ENCODE measurements at regions not wholly inside any gene's neighbourhood (a gene's known extent, or its start where the extent isn't known, plus 50 kb on each side); places are given as distances from the start of the nearest gene placed in this dataset.

DNA sequence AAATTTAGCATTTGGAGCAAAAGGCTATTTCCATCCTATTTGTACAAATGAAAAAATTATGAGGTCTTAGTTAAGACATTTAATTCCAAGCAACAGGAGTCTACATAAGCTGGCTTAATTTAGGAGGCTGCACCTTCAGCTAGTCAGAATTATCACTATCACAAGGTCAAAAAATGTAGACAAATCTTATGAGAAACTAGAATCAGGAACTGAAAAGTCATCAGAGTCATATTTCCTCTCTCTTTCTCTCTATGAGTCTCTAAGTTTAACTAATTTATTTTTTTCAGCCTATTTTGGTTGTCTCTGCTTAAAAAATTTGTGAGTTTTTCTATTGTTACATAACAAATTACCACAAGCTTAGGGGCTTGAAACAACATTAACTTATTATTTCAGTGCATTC, 807.1 kb upstream of the PRMT6 start:
- CTCF ChIA-PET = no interaction called here
- intact Hi-C loops (cut with micrococcal nuclease; ENCODE audit: unreplicated experiment) = no loop called here

DNA sequence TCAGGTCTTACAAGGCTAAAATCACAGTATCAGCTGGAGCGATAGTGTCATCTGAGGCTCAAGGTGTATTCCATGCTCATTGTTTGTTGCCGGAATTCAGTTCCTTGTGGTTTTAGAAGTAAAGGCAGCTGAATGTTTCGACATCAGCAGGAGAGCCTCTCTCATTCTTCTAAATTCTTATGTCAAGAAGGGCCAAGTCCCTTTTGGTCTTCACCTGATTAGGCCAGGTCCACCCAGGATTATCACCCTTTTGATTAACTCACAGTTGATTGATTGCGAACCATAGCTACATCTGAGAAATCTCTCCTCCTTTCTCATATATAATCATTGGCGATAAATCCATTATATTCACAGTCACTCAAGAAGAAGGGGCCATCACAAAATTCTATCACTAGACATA, 806.7 kb upstream of the PRMT6 start:
- peaks cover 9% of the 10 kb centered on the region for H3K9me3 Mint-ChIP-seq (ENCODE audit: unreplicated experiment)
- H3K4me3 Mint-ChIP-seq (ENCODE audit: unreplicated experiment) = no peak overlapping the region
- H3K27ac Mint-ChIP-seq (ENCODE audit: unreplicated experiment) = no peak overlapping the region
- DNase-seq = no peak
- Histone ChIP-seq H3K9me3 (no peaks in the 10 kb centered on the region), H3K36me3 (ENCODE audit: control insufficient read depth, insufficient read depth, low read length) (no peaks in the 10 kb centered on the region), H3K4me3 (ENCODE audit: low read depth, low read length) (no peak overlapping the region), H3K4me1 (no peaks in the 10 kb centered on the region), H3K27me3 (replicated peaks; ENCODE audit: control insufficient read depth, insufficient read depth, low read length) (no peaks in the 10 kb centered on the region)
- H3K36me3 Mint-ChIP-seq (ENCODE audit: insufficient read depth, unreplicated experiment) = no peaks in the 10 kb centered on the region
- TF ChIP-seq, protein P1, sequence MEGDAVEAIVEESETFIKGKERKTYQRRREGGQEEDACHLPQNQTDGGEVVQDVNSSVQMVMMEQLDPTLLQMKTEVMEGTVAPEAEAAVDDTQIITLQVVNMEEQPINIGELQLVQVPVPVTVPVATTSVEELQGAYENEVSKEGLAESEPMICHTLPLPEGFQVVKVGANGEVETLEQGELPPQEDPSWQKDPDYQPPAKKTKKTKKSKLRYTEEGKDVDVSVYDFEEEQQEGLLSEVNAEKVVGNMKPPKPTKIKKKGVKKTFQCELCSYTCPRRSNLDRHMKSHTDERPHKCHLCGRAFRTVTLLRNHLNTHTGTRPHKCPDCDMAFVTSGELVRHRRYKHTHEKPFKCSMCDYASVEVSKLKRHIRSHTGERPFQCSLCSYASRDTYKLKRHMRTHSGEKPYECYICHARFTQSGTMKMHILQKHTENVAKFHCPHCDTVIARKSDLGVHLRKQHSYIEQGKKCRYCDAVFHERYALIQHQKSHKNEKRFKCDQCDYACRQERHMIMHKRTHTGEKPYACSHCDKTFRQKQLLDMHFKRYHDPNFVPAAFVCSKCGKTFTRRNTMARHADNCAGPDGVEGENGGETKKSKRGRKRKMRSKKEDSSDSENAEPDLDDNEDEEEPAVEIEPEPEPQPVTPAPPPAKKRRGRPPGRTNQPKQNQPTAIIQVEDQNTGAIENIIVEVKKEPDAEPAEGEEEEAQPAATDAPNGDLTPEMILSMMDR (IDR thresholded peaks at IDR 0.05; ENCODE audit: insufficient read depth in 1 of 2, low read depth in 1 of 2, low read length in 1 of 2, severe bottlenecking in 1 of 2, unreplicated experiment in 1 of 2) = no peak
- no TSS peak for BruUV-seq (replicated peaks)
- CTCF ChIA-PET = no interaction called here
- H3K4me1 Mint-ChIP-seq (ENCODE audit: low read depth, unreplicated experiment) = no peaks in the 10 kb centered on the region
- POLR2A ChIA-PET = no interaction called here
- intact Hi-C loops (cut with micrococcal nuclease; ENCODE audit: unreplicated experiment) = loop anchor here (10.0 kb wide), 1 partner anchor 45 kb away; no protein-coding TSS in a partner anchor
- peaks cover 3% of the 10 kb centered on the region for H3K27me3 Mint-ChIP-seq (ENCODE audit: insufficient read depth, unreplicated experiment)

More for the DNA sequence above, 807.1 kb upstream of the PRMT6 start:
- Histone ChIP-seq H3K36me3 (ENCODE audit: control insufficient read depth, insufficient read depth, low read length) (no peaks in the 10 kb centered on the region), H3K9me3 (no peaks in the 10 kb centered on the region), H3K4me3 (ENCODE audit: low read depth, low read length) (no peak overlapping the region), H3K27me3 (replicated peaks; ENCODE audit: control insufficient read depth, insufficient read depth, low read length) (no peaks in the 10 kb centered on the region), H3K4me1 (no peaks in the 10 kb centered on the region)
- peaks cover 3% of the 10 kb centered on the region for H3K27me3 Mint-ChIP-seq (ENCODE audit: insufficient read depth, unreplicated experiment)
- no peaks in the 10 kb centered on the region for H3K36me3 Mint-ChIP-seq (ENCODE audit: insufficient read depth, unreplicated experiment)
- H3K27ac Mint-ChIP-seq (ENCODE audit: unreplicated experiment) = no peak overlapping the region
- TF ChIP-seq, protein P1 (IDR thresholded peaks at IDR 0.05; ENCODE audit: insufficient read depth in 1 of 2, low read depth in 1 of 2, low read length in 1 of 2, severe bottlenecking in 1 of 2, unreplicated experiment in 1 of 2) = no peak
- H3K4me3 Mint-ChIP-seq (ENCODE audit: unreplicated experiment) = no peak overlapping the region
- BruUV-seq (replicated peaks) = no TSS peak
- no peak for DNase-seq
- H3K9me3 Mint-ChIP-seq (ENCODE audit: unreplicated experiment) = peaks cover 9% of the 10 kb centered on the region
- POLR2A ChIA-PET = no interaction called here
- H3K4me1 Mint-ChIP-seq (ENCODE audit: low read depth, unreplicated experiment) = no peaks in the 10 kb centered on the region

DNA sequence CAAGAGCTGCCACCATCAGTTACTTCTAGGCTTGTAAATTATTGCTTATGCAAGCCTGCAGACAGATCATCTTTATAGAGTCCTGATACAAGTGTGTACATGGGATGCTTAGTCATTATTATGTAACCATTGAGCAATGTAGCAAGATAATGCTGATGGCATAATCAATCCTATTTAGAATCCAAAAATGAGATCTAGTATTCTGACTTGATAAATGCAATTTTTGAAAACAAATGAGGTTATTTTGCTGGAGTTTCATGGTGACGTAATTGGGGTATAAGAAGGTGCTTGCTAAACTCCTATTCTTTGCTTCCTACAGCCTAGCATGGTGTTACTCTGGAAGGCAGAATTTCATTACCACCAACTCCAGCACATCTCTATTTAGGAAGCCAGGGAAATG, 801.7 kb upstream of the PRMT6 start:
- Histone ChIP-seq H3K4me3 (ENCODE audit: low read depth, low read length) (no peak overlapping the region), H3K4me1 (no peaks in the 10 kb centered on the region), H3K36me3 (ENCODE audit: control insufficient read depth, insufficient read depth, low read length) (no peaks in the 10 kb centered on the region), H3K27me3 (replicated peaks; ENCODE audit: control insufficient read depth, insufficient read depth, low read length) (no peaks in the 10 kb centered on the region), H3K9me3 (no peaks in the 10 kb centered on the region)
- no peak for DNase-seq
- TF ChIP-seq, protein P1 (IDR thresholded peaks at IDR 0.05; ENCODE audit: insufficient read depth in 1 of 2, low read depth in 1 of 2, low read length in 1 of 2, severe bottlenecking in 1 of 2, unreplicated experiment in 1 of 2) = no peak
- Mint-ChIP-seq H3K4me1 (ENCODE audit: low read depth, unreplicated experiment) (no peaks in the 10 kb centered on the region), H3K9me3 (ENCODE audit: unreplicated experiment) (no peaks in the 10 kb centered on the region), H3K27ac (ENCODE audit: unreplicated experiment) (no peak overlapping the region), H3K27me3 (ENCODE audit: insufficient read depth, unreplicated experiment) (no peaks in the 10 kb centered on the region), H3K4me3 (ENCODE audit: unreplicated experiment) (no peak overlapping the region), H3K36me3 (ENCODE audit: insufficient read depth, unreplicated experiment) (no peaks in the 10 kb centered on the region)
- CTCF ChIA-PET = no interaction called here
- no TSS peak for BruUV-seq (replicated peaks)
- intact Hi-C loops (cut with micrococcal nuclease; ENCODE audit: unreplicated experiment) = loop anchor here (10.0 kb wide), 1 partner anchor 50 kb away; no protein-coding TSS in a partner anchor
- POLR2A ChIA-PET = no interaction called here
